ENCODE measurements at regions not wholly inside any gene's neighbourhood (a gene's known extent, or its start where the extent isn't known, plus 50 kb on each side); places are given as distances from the start of the nearest gene placed in this dataset.

DNA sequence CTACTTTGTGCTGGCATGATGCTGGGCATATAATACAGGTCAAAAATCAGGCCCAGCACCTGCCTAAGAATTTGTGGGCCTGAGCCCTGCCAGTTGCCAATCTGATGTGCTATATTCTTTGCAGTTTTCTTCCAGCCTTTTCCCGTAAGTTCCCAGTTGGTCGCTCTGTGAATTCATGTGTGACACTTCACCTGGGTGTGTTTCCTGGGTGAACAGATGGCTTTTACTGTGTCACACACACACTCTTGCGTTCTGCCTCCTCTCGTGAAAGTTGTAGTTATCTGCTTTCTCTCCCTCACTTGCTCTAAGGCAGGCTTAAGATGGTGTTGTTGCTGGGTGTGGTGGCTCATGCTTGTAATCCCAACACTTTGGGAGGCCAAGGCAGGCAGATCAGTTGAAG lies 153.5 kb upstream of the DMRT1 start:
- TF ChIP-seq FOXJ3 (CRISPR knock-in tag; IDR thresholded peaks at IDR 0.05), result no peak
- no peak for TF ChIP-seq EP300 (IDR thresholded peaks at IDR 0.05; ENCODE audit: borderline replicate concordance in 1 of 2, low read depth in 1 of 2, low read length in 1 of 2)
- TF ChIP-seq, protein P1, sequence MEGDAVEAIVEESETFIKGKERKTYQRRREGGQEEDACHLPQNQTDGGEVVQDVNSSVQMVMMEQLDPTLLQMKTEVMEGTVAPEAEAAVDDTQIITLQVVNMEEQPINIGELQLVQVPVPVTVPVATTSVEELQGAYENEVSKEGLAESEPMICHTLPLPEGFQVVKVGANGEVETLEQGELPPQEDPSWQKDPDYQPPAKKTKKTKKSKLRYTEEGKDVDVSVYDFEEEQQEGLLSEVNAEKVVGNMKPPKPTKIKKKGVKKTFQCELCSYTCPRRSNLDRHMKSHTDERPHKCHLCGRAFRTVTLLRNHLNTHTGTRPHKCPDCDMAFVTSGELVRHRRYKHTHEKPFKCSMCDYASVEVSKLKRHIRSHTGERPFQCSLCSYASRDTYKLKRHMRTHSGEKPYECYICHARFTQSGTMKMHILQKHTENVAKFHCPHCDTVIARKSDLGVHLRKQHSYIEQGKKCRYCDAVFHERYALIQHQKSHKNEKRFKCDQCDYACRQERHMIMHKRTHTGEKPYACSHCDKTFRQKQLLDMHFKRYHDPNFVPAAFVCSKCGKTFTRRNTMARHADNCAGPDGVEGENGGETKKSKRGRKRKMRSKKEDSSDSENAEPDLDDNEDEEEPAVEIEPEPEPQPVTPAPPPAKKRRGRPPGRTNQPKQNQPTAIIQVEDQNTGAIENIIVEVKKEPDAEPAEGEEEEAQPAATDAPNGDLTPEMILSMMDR (IDR thresholded peaks at IDR 0.05), result no peak
- no peak for TF ChIP-seq RFX5 (IDR thresholded peaks at IDR 0.05; ENCODE audit: low read length)
- no peak for TF ChIP-seq POLR2AphosphoS5 (IDR thresholded peaks at IDR 0.05; ENCODE audit: low read depth, low read length)
- TF ChIP-seq USF2 (IDR thresholded peaks at IDR 0.05; ENCODE audit: borderline replicate concordance, low read depth, low read length), result no peak
- no peak for TF ChIP-seq ELF1 (IDR thresholded peaks at IDR 0.05)
- TF ChIP-seq TCF12 (IDR thresholded peaks at IDR 0.05), result no peak
- TF ChIP-seq SIN3A (IDR thresholded peaks at IDR 0.05; ENCODE audit: borderline replicate concordance, low read depth, low read length), result no peak
- TF ChIP-seq RAD21 (IDR thresholded peaks at IDR 0.05; ENCODE audit: low read length), result no peak
- TF ChIP-seq, protein P2, sequence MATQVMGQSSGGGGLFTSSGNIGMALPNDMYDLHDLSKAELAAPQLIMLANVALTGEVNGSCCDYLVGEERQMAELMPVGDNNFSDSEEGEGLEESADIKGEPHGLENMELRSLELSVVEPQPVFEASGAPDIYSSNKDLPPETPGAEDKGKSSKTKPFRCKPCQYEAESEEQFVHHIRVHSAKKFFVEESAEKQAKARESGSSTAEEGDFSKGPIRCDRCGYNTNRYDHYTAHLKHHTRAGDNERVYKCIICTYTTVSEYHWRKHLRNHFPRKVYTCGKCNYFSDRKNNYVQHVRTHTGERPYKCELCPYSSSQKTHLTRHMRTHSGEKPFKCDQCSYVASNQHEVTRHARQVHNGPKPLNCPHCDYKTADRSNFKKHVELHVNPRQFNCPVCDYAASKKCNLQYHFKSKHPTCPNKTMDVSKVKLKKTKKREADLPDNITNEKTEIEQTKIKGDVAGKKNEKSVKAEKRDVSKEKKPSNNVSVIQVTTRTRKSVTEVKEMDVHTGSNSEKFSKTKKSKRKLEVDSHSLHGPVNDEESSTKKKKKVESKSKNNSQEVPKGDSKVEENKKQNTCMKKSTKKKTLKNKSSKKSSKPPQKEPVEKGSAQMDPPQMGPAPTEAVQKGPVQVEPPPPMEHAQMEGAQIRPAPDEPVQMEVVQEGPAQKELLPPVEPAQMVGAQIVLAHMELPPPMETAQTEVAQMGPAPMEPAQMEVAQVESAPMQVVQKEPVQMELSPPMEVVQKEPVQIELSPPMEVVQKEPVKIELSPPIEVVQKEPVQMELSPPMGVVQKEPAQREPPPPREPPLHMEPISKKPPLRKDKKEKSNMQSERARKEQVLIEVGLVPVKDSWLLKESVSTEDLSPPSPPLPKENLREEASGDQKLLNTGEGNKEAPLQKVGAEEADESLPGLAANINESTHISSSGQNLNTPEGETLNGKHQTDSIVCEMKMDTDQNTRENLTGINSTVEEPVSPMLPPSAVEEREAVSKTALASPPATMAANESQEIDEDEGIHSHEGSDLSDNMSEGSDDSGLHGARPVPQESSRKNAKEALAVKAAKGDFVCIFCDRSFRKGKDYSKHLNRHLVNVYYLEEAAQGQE (IDR thresholded peaks at IDR 0.05; ENCODE audit: low read depth, low read length), result no peak

Data from SK-N-SH (cell line).